ENCODE measurements at regions not wholly inside any gene's neighbourhood (a gene's known extent, or its start where the extent isn't known, plus 50 kb on each side); places are given as distances from the start of the nearest gene placed in this dataset.

DNA sequence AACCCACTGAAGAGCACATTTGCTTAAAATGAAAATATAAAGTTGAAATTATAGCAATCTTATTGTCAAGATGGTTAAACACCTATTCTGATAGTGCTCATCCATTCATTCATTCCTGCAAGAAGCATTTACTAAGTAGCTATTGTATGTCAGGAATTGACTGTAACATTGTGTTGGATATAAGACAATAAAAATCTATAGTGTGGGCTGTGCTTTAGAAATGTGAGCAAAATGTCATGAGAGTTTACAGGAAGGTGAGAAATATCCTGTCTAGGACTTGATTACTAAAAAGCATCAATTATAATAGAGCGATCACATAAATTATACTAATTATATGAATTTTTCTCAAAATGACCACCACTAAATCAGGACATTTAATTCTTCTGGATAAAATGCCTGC lies 123.0 kb downstream of the HAO1 start:
- no peaks in the 10 kb centered on the region for H3K27me3 ChIP-seq (ENCODE audit: control insufficient read depth in 3 of 3, insufficient read depth in 3 of 3, low read length in 2 of 3)
- no peak for DNase-seq
- no peak overlapping the region for H3K4me3 ChIP-seq
- no peak for ATAC-seq (ENCODE audit: insufficient read depth, low FRiP score)
- 98 to 100% methylated on average over 1 of the region's 1 CpG for WGBS, 2 donors
- no peaks in the 10 kb centered on the region for H3K4me1 ChIP-seq (ENCODE audit: control insufficient read depth in 5 of 5, insufficient read depth in 5 of 5, low read length in 5 of 5)
- no peak overlapping the region for H3K9ac ChIP-seq (ENCODE audit: insufficient read depth in 1 of 2, low read length in 2 of 2)
- H3K27ac ChIP-seq (ENCODE audit: low read depth in 1 of 2, low read length in 1 of 2): no peak overlapping the region
- TF ChIP-seq, protein P1, sequence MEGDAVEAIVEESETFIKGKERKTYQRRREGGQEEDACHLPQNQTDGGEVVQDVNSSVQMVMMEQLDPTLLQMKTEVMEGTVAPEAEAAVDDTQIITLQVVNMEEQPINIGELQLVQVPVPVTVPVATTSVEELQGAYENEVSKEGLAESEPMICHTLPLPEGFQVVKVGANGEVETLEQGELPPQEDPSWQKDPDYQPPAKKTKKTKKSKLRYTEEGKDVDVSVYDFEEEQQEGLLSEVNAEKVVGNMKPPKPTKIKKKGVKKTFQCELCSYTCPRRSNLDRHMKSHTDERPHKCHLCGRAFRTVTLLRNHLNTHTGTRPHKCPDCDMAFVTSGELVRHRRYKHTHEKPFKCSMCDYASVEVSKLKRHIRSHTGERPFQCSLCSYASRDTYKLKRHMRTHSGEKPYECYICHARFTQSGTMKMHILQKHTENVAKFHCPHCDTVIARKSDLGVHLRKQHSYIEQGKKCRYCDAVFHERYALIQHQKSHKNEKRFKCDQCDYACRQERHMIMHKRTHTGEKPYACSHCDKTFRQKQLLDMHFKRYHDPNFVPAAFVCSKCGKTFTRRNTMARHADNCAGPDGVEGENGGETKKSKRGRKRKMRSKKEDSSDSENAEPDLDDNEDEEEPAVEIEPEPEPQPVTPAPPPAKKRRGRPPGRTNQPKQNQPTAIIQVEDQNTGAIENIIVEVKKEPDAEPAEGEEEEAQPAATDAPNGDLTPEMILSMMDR (IDR thresholded peaks at IDR 0.05; ENCODE audit: control extremely low read depth, extremely low read depth): no peak
- no peaks in the 10 kb centered on the region for H3K36me3 ChIP-seq (ENCODE audit: control insufficient read depth in 4 of 4, insufficient read depth in 4 of 4, low read length in 4 of 4)
- H3K9me3 ChIP-seq (ENCODE audit: control insufficient read depth in 4 of 4, insufficient read depth in 3 of 4, low read length in 3 of 4): no peaks in the 10 kb centered on the region

DNA sequence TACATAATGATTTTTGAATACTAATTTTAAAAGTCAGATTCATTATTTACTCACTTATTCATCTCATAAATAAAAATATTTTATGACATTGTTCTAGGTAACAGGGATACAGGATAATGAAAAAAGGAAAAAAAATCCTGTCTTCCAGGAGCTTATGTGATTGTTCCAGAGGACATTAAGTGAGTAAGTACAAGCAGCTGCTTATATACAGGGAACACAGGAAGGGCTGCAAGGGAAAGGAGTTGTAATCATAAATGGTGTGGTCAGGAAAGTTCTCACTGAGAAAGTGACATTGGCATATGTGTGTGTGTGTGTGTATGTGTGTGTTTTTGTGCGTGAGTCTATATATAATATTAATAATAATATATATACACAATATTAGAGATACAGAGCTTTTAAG lies 121.8 kb downstream of the HAO1 start:
- H3K27ac ChIP-seq (ENCODE audit: low read depth in 1 of 2, low read length in 1 of 2): no peak overlapping the region
- H3K36me3 ChIP-seq (ENCODE audit: control insufficient read depth in 4 of 4, insufficient read depth in 4 of 4, low read length in 4 of 4): no peaks in the 10 kb centered on the region
- H3K4me3 ChIP-seq: no peak overlapping the region
- DNase-seq (no peak), ATAC-seq (ENCODE audit: insufficient read depth, low FRiP score) (no peak)
- H3K9ac ChIP-seq (ENCODE audit: insufficient read depth in 1 of 2, low read length in 2 of 2): no peak overlapping the region
- H3K27me3 ChIP-seq (ENCODE audit: control insufficient read depth in 3 of 3, insufficient read depth in 3 of 3, low read length in 2 of 3): no peaks in the 10 kb centered on the region
- H3K9me3 ChIP-seq (ENCODE audit: control insufficient read depth in 4 of 4, insufficient read depth in 3 of 4, low read length in 3 of 4): peaks cover 0 to 2% (median 0%) of the 10 kb centered on the region in 4 donors
- no peaks in the 10 kb centered on the region for H3K4me1 ChIP-seq (ENCODE audit: control insufficient read depth in 5 of 5, insufficient read depth in 5 of 5, low read length in 5 of 5)
- 84 to 87% methylated on average over 1 of the region's 1 CpG for WGBS, 2 donors
- TF ChIP-seq, protein P1 (IDR thresholded peaks at IDR 0.05; ENCODE audit: control extremely low read depth, extremely low read depth): no peak

DNA sequence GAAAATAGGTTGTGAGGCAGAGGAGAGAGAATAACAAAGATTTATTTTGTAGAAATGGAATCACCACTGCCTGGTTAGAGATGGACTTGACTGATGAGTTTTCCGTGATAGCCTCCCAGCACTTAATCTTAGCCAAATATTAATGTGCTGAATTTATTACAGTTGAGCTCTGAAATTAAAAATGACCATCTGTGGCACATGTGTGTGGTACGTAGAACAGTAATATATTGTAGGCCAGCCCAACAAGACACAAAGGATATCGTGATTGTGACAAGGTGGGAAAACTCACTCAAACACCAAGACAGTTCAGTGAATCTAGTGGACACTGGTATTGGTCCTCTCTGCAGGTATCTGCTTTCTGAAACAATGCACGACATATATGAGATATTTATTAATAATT lies 119.4 kb downstream of the HAO1 start:
- peaks cover 0 to 2% (median 0%) of the 10 kb centered on the region in 4 donors for H3K9me3 ChIP-seq (ENCODE audit: control insufficient read depth in 4 of 4, insufficient read depth in 3 of 4, low read length in 3 of 4)
- no peak overlapping the region for H3K27ac ChIP-seq (ENCODE audit: low read depth in 1 of 2, low read length in 1 of 2)
- DNase-seq (no peak), ATAC-seq (ENCODE audit: insufficient read depth, low FRiP score) (no peak)
- no peaks in the 10 kb centered on the region for H3K4me1 ChIP-seq (ENCODE audit: control insufficient read depth in 5 of 5, insufficient read depth in 5 of 5, low read length in 5 of 5)
- H3K36me3 ChIP-seq (ENCODE audit: control insufficient read depth in 4 of 4, insufficient read depth in 4 of 4, low read length in 4 of 4): no peaks in the 10 kb centered on the region
- TF ChIP-seq, protein P1 (IDR thresholded peaks at IDR 0.05; ENCODE audit: control extremely low read depth, extremely low read depth): no peak
- H3K4me3 ChIP-seq: no peak overlapping the region
- no peaks in the 10 kb centered on the region for H3K27me3 ChIP-seq (ENCODE audit: control insufficient read depth in 3 of 3, insufficient read depth in 3 of 3, low read length in 2 of 3)
- WGBS, 2 donors: 87% methylated on average over 4 of the region's 4 CpGs
- H3K9ac ChIP-seq (ENCODE audit: insufficient read depth in 1 of 2, low read length in 2 of 2): no peak overlapping the region

DNA sequence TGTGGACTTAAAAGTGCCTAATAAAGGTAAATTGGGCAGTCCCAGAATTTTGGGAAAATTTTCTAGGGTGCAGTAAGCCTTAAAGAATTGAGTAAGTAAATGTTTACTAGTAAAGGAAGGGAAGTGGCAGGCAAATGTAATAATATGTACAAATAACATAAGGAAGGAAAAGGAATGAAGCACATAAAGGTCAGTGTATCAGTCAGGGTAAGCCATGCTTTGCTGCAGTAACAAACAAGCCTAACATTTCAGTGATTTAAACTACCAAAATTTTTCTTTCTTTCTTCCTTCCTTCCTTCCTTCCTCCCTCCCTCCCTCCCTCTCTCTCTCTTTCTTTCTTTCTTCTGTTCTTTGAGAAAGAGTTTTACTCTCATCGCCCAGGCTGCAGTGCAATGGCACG lies 117.5 kb downstream of the HAO1 start:
- peaks cover 0 to 2% (median 0%) of the 10 kb centered on the region in 4 donors for H3K9me3 ChIP-seq (ENCODE audit: control insufficient read depth in 4 of 4, insufficient read depth in 3 of 4, low read length in 3 of 4)
- H3K36me3 ChIP-seq (ENCODE audit: control insufficient read depth in 4 of 4, insufficient read depth in 4 of 4, low read length in 4 of 4): no peaks in the 10 kb centered on the region
- no peak overlapping the region for H3K27ac ChIP-seq (ENCODE audit: low read depth in 1 of 2, low read length in 1 of 2)
- DNase-seq (no peak), ATAC-seq (ENCODE audit: insufficient read depth, low FRiP score) (no peak)
- TF ChIP-seq, protein P1 (IDR thresholded peaks at IDR 0.05; ENCODE audit: control extremely low read depth, extremely low read depth): no peak
- no peak overlapping the region for H3K4me3 ChIP-seq
- no peaks in the 10 kb centered on the region for H3K27me3 ChIP-seq (ENCODE audit: control insufficient read depth in 3 of 3, insufficient read depth in 3 of 3, low read length in 2 of 3)
- H3K4me1 ChIP-seq (ENCODE audit: control insufficient read depth in 5 of 5, insufficient read depth in 5 of 5, low read length in 5 of 5): no peaks in the 10 kb centered on the region
- H3K9ac ChIP-seq (ENCODE audit: insufficient read depth in 1 of 2, low read length in 2 of 2): no peak overlapping the region
- 99 to 100% methylated on average over 2 of the region's 2 CpGs for WGBS, 2 donors

Data from lung (tissue), 11 donors.